GM21528 (cell line): ENCODE measurements at regions not wholly inside any gene's neighbourhood (a gene's known extent, or its start where the extent isn't known, plus 50 kb on each side); places are given as distances from the start of the nearest gene placed in this dataset.
A peak's percentile ranks its signal among the peaks of the same experiment; 100 is the strongest.
"Not testable (repeated sequence)": the region's sequence is repeated elsewhere in the genome, so short reads cannot be mapped to it uniquely, and the experiment has no call there.

ENCODE experiments used
- ATAC-seq: cut with Tn5 transposase; IDR thresholded peaks from one replicate; pipeline ENCODE4 v1.9.1; 2021; ENCODE audit warnings: mild to moderate bottlenecking, moderate library complexity; ENCODE audit not compliant: unreplicated experiment, low FRiP score

DNA sequence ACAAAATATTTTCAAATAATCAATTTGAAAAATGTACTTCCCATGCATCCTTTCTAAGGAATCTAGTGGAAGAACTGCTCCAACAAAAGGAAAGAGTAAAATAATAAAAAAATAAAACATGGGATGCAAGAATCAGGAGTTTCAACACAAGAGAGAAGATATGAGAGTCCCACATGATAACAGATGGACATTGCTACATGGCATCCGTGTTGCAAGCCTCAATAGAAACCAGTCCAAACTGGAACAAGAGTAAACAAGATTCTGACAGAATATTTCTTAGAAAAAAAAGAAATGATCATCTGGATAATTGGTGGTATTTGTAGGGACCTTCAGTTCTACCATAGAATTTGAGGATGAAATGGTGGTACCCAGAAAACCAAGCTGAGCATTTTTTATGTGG is 186.8 kb downstream of the FRK start:
- no peak for ATAC-seq

DNA sequence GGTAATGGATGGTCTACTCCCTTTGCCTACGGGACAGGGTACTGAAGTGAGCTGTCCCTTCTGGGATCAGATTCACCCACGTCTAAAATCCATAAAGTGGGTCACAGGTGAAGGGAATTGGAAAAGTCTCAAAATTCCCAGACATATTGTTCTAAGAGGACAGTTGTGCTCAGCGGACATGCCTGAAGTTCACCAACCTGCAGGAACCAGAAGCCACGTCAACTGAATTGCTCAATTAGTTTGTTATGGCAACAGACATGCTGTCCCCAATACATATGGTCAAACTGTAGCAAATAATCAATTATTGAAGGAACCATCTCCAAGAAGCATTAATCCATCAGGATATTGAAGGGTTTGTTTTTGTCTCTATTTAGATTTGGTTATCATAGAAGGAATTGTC is 190.2 kb downstream of the FRK start:
- no peak for ATAC-seq

DNA sequence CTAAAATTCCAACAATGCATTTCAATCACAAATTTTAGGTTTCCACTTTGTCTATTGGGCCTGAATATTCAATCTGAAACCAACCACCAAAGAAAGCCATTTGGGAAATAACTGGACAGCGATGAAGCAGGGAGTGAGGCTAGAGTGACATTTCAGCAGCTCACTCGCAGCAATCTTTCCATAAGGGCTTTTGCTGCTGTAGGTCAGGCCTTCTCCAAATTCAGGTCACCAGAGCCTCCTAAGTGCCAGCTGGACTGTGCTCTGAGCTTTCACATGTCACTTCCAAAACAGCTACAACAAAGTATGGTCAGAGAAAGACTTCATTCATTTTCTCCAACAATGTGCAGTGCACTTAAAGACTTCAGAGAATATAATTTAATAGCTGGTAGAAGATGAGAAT is 194.8 kb downstream of the FRK start:
- no peak for ATAC-seq

DNA sequence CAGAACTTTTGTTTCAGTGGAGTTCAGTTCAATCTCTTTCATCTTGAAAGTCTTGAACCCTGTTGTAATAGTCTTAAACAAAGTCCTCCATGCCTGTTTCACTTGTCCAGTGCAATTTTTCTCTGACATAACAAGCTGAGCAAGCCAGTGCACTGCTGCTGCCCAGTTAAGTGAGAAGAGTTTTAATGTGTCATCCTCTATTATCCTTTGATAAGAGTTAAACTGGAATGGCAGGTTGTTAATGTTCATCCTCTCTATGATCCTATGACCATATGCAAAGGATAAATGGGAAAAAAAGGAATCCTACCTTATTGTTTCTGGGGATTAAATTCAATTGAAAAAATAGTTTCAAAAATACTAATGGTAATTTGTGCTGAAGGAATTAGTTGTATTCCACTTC is 197.5 kb downstream of the FRK start:
- no peak for ATAC-seq

DNA sequence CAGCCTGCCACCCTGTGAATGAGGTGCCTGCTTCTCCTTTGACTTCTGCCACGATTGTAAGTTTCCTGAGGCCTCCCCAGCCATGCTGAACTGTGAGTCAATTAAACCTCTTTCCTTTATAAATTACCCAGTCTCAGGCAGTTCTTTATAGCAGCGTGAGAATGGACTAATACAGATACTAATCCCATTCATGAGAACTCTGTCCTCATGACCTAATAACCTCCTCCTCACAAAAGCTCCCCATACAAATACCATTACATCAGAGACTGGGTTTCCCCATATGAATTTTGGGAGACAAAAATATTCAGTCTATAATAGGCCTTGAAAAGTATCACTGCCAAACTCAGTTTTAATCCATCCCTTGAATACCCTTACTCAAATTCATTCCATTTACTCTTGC is 199.0 kb downstream of the FRK start:
- ATAC-seq, result not testable (repeated sequence)

DNA sequence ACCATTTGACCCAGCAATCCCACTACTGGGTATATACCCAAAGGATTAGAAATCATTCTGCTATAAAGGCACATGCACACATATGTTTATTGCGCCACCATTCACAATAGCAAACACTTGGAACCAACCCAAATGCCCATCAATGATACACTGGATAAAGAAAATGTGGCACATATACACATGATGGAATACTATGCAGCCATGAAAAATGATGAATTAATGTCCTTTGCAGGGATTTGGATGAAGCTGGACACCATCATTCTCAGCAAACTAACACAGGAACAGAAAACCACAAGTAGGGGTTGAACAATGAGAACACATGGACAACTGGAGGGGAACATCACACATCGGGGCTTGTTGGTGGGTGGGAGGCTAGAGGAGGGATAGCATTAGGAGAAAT is 201.1 kb downstream of the FRK start:
- not testable (repeated sequence) for ATAC-seq

GRCh38 chr6:115854866-115855665 is 205.6 kb downstream of the FRK start:
- ATAC-seq, result no peak

DNA sequence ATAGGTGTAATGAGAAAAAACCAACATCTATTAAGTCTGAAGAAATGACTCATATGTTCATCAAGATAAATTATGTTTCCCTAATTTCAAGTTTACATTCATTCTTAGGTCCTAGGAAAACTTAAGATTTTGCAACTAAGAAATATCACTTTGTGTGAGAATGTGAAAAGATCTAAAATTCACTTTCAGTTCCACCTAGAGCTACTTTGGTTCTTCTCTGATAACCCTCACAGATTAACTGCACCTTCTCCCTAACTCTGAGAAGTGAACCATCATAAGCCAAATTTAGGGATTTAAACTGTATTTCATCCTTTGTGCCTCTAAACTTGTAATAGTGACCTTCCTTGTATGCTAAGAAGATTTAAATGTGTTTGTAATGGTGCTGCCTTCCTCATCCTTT is 213.0 kb downstream of the FRK start:
- no peak for ATAC-seq

- ATAC-seq, result no peak
Measured at GRCh38 chr6:115843945-115844344, 216.7 kb downstream of the FRK start.

DNA sequence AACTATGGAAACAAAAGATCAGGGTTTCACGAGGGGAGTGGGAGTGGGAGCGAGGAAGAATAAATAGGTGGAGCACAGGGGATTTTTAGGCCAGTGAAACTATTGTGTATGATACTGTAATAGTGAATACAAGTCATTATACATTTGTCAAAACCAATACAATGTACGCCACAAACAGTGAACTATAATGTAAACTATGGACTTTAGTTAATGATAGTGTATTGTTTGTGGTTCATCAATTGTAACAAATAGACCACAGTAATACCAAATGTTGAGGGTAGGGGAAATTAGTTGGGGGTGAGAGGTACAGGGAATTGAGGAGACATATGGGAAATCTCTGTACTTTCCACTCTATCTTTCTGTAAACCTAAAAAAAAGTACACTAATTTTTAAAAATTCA is 218.4 kb downstream of the FRK start:
- no peak for ATAC-seq

GRCh38 chr6:115839583-115840181 is 221.0 kb downstream of the FRK start:
- no peak for ATAC-seq

GRCh38 chr6:115838763-115839401 is 221.8 kb downstream of the FRK start:
- ATAC-seq, result peak; percentile 98

GRCh38 chr6:115838216-115838615 is 222.5 kb downstream of the FRK start:
- ATAC-seq, result no peak

- not testable (repeated sequence) for ATAC-seq
Measured at GRCh38 chr6:115836374-115836773, 224.3 kb downstream of the FRK start.

DNA sequence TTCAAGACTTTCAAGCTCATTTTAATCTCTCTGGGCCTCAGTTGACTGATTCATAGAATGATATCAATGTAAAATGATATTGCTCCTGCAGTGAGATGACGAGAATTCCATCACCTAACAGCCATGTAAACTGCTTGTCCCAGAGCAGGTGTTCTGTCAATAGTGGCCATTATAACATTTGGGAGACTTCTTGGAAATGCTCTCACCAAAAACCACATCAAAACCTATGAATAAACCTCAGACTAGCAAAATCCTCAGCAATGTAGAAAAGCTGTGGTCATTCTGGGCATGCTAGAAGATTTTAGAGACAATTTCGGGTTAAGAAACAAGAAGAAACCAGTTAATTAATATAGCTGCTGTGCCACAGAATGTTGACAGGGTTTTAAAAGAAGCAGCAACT is 225.4 kb downstream of the FRK start:
- no peak for ATAC-seq

DNA sequence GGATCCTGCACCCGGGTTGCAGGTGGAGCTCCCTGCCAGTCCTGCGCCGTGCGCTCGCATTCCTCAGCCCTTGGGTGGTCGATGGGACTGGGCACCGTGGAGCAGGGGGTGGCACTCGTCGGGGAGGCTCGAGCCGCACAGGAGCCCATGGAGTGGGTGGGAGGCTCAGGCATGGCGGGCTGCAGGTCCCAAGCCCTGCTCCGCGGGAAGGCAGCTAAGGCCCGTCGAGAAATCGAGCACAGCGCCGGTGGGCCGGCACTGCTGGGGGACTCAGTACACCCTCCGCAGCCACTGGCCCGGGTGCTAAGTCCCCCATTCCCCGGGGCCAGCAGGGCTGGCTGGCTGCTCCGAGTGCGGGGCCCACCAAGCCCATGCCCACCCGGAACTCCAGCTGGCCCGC is 226.1 kb downstream of the FRK start:
- not testable (repeated sequence) for ATAC-seq

DNA sequence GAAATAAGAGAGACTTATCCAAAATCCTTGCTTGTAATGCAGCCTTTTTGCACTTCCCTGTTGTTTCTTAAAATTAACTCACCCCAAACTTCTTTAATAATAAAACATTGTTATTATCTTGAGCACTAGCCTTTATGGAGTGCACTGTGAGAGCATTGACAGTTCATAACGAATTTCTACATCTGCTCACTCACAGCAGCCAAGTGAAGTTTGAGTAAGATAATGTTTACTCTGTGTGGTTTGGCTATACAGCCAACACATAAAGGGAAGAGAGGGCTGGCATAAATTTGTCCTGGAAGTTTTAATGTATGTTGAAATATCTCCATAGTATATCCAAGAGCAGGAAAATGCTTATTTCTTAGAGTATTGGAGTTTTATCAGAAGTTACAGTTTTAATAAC is 227.9 kb downstream of the FRK start:
- ATAC-seq, result no peak

- no peak for ATAC-seq
Measured at GRCh38 chr6:115832186-115832585, 228.5 kb downstream of the FRK start.

GRCh38 chr6:115830895-115831294 is 229.8 kb downstream of the FRK start:
- no peak for ATAC-seq

DNA sequence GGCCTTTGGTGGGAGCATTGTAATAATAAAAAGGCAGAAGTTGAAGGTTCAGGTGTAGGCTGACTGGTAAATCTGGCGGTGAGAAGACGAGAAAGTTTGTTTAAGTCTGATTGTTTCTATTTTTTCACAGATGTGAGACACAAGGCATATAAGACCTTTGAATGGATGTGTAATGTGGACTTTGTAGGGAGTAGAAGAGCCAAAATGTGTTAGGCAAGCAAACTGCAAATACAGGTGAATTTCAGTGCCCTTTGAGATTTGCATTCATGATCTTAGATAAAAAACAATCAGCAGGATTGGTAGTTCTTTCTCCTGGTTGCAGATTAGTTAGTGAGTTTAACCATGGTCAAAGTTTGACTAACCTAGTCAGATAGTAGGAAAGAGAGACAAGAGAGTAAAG is 238.9 kb downstream of the FRK start:
- no peak for ATAC-seq

- ATAC-seq, result no peak
Measured at GRCh38 chr6:115819506-115819905, 241.2 kb downstream of the FRK start.

DNA sequence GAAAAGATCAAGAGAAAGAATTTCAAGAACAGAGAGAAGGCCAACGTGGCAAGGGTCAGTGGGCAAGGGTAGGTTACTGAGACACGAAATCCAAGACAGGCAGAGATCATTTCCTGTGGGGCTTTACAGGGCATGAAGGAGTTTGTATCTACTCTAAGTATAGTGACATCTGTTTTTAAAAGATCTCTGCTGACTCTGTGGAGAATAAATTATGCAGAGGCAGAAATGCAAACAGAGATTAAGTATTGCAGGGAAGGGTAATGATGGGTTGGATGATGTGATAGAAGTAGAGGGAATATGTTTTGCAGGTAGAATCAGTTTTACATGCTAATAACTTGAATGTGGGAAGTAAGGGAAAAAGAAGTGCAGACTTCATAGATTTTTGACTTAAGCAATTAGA is 243.5 kb downstream of the FRK start:
- no peak for ATAC-seq
